ENCODE measurements at regions not wholly inside any gene's neighbourhood (a gene's known extent, or its start where the extent isn't known, plus 50 kb on each side); places are given as distances from the start of the nearest gene placed in this dataset.

DNA sequence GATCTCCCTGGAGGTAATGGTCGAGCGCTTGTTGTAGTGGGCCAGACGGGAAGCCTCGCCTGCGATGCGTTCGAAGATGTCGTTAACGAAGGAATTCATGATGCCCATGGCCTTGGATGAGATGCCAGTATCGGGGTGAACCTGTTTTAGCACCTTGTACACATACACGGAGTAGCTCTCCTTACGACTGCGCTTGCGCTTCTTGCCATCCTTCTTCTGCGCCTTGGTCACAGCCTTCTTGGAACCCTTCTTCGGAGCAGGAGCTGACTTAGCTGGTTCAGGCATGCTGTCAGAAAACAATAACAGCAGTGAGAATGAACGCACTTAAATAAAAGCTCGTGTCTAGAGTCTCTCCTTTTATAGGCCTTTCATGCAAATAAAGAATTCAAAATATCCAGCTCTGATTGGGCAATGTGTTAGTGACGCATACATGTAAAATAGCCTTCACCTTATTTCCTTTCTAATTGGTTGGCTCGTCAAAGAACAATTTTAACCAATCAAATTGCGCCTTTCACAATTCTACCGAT lies 129.2 kb downstream of the HFE start:
- DNase-seq: peak; percentile 99

DNA sequence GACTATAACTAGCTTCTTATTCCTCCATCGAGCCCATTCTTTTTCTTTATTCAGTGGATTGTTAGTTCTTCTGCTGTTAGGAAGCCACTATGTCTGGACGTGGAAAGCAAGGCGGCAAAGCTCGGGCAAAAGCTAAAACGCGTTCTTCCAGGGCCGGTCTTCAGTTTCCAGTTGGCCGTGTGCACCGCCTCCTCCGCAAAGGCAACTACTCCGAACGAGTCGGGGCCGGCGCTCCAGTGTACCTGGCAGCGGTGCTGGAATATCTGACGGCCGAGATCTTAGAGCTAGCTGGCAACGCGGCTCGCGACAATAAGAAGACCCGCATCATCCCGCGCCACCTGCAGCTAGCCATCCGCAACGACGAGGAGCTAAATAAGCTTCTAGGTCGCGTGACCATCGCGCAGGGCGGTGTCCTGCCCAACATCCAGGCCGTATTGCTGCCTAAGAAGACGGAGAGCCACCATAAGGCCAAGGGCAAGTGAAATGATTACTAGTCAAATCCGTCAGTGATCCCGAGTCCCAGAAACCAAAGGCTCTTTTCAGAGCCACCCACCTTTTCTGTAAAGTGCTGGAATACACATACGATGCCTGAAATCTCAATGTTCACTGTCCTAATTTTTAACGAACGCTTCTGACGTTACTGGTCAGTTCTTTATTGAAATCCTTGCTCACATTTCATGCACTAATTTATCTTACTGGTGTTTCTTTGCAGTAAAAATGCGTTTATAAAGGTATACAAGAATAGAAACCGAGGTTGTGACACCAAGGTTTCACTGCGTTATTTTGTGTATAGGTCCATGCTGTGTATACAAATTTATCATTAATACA lies 129.9 kb downstream of the HFE start:
- peak; percentile 89 for DNase-seq

DNA sequence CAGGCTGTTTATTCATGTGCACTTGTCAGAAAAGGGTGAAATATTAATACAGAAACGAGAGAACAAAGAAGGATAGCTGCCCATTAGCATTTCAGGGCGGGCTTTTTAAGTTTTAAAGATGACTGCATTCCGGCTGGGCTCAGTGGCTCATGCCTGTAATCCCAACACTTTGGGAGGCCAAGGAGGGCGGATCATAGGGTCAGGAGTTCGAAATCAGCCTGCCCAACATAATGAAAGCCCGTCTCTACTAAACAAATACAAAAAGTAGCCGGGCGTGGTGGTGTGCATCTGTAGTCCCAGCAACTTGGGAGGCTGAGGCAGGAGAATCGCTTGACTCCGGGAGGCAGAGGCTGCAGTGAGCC lies 130.5 kb downstream of the HFE start:
- peak; percentile 69 for DNase-seq

DNA sequence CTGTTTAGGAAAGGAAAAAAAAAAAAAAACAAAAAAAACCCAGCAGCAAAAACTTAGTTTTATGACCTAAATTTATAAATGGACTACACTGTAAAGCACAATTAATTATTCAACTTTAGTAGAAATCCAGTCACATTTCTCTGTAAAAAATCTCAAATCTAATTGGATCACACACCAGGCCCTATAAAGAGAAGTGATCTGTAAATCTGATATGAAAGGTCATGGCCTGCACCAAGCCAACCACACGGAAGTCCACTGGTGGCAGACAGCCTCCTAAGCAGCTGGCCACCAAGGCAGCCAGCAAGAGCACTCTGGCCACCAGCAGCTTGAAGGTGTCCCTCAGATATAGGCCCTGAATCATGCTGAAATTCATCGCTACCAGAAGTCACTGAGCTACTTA lies 131.6 kb downstream of the HFE start:
- no peak for DNase-seq

DNA sequence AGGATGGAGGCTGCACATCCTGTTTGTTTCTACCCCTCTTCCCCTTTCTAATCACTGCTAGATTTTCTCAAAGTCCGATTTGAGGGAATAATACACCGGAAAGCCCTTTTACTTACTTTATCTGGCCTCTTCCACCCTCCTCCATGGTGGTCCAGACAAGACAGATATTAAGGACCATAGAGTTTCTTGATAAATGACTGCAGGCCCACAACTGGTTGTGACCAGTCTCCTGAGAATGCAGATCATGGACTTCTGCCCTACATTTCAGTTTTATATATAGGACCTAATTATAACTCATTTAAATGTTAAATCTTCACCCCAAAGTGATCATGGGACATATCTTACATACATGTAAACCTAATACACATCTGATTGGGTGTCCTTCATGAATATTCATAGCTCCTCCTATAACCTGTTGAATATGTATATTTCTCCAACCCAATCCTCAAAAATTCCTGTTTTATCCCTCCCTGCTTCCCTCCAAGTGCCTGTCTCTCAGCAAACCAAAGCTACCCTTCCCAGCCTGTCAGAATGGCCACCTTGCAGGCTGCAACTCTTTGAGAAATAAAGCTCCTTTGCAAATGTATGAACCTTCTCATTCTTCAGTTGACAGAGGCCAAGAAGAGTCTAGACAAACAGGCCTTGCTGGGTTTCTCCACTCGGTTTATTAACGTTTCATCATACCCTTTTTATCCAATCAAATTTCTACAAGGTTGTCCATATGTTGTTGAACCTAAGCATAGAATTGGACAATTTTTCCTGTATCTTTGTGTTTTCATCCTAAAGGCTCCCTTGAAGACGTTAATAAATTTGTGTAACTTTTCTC lies 133.1 kb downstream of the HFE start:
- no peak for DNase-seq

DNA sequence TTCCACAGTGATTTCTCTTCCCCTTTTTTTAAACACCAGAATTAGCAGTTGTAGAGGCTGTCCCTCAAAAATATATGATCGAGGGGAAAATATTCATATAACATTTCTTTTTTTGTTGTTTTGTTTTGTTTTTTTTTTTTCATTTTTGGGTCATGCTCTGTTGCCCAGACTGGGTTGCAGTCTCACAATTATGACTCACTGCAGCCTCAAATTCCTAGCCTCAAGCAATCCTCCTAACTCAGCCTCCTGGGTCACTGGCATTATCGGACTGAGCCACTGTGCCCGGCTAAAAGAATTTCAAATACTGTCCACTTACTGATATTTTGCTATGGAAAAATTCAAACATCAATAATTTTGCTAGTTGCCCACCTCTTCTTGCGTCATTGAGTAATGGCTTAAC lies 134.0 kb downstream of the HFE start:
- no peak for DNase-seq

DNA sequence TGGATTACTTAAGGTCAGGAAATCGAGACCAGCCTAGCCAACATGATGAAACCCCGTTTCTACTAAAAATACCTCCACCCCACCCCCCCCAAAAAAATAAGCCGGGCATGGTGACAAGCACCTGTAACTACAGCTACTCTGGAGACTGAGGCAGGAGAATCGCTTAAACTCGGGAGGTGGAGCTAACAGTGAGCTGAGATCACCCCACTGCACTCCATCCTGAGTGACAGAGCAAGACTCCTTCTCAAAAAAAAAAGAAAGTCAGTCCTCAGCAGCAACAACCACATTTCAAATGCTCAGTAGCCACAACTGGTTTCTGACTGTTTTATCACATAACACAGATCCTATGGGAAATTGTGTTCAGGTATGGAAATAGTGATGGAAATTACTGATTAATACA lies 135.3 kb downstream of the HFE start:
- DNase-seq: no peak

DNA sequence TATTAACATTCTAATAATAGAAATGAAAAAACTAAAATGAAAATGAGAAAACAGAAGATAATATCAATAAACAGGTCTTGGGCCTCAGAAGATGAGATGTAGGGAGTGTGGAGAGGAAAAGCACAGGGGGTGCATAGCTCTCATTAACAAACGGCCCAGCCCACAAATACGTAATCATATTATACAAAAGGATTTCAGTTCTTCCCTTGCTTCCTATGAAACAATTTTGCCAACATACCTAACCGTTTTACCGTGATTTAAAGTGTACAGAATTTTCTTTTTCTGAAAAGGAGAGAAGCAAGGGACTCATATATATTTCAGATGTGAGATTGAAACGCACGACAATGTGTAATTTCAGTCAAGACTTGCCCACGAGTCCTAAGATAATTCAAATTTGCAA lies 136.0 kb downstream of the HFE start:
- DNase-seq: peak; percentile 53

DNA sequence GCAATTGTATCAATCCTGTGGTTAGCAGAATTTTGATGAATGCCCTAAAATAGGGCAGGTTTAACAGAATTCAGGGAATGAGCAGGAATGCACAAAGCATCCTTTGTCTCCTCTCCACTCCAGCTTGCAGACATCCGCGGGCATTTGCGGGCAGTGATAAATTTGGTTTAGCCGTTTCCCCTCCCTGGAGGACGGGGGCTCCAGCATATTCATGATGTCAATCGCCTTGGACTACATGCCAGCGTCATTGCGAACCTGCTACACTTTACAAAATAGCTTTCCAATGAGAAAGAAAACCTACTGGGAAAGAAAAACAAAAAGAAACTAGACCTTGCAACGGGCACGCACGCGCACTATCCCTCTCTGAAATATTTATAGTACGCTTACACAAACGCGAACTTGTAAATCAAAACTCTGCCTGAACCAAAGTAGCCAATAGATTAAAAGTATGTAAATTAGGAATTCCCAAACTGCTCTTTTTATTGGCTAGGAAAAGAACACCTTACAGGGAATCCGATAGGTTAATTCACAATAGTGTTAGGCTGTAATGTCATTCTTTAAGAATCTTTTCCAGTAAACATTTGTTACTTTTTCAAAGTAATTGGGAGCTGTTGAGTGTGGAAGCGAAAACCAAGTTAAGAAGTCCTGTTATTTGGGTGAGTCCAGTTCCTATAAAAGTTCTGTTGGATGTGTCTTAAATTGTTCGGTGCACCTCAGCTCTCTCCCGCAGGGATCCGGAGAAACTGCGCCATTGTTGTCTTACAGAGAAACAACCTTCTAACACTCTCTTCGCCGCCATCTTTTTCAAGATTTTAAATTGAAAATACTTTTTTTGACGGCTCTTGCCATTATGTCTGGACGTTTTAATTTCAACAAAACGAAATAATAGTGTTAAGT lies 136.7 kb downstream of the HFE start:
- peak; percentile 96 for DNase-seq

DNA sequence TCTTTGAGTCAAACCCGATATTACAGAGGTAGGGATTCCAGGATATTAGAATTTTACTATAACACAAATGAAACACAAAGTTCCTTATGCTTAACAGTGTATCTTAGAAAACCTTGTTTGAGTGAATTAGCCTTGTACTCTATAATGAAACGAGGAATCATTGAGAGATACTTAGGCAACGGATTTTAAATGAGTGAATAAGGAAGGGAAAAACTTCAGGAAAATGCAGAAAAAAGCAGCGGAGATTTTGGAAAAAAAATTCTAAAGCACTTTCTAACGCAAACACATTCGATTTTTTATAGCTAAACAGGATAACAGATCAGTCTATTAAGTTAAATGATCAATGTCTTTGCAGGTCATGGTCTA lies 137.3 kb downstream of the HFE start:
- DNase-seq: no peak

DNA sequence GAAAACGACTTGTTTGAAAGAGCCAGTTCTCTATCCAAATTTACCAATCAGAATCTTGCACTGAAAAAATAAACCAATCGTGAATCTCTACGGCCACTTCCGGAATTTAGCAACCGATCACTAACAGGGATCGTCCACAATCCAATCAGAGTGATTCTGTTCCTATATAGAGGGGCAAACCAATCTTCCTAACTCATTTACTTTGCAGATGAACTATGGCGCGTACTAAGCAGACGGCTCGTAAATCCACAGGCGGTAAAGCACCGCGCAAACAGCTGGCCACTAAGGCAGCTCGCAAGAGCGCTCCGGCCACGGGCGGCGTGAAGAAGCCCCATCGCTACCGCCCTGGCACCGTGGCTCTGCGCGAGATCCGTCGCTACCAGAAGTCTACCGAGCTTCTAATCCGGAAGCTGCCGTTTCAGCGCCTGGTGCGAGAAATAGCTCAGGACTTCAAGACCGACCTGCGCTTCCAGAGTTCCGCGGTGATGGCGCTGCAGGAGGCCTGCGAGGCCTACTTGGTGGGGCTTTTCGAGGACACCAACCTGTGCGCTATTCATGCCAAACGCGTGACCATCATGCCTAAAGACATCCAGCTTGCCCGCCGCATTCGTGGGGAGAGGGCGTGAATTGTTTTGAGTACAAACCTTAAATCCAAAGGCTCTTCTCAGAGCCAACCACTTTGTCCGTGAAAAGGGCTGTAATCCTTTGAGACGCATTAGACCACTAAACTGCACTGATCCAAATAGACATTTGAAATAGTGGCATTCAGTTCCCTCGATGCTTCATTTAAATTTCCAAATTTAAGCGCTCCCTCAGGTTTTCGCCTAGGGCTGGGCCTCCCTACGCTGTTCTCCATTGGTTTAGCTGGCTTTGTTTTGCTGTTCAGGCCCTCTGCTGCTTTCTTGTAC lies 138.0 kb downstream of the HFE start:
- peak; percentile 98 for DNase-seq

DNA sequence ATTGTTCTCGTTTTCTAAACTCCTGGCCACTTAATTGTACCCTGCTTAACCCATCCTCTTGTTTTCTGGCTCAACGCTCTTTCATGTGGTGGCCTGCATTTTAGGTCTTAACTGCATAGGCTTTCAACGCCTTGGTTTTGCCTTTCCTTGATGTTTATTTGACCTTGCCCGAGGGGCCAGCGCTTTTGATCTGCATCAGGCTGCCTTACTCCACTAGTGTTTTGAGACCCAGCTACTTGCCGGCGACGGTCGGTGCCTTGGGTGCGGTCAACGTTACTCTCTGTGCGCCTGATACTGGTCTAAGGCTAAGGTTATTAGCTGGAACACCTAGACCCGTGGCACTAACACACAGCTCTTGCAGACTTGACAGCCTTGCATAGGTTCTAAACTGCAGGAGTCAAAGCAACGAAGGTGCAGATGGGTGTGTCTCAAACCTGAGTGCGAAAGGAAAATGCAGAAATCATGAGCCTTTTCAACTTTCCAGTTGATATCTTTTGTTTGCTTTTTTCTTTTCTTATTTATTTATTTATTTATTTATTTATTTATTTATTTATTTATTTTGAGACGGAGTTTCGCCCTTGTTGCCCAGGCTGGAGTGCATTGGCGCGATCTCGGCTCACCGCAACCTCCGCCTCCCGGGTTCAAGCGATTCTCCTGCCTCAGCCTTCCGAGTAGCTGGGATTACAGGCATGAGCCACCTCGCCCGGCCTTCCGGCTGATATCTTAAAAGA lies 138.8 kb downstream of the HFE start:
- DNase-seq: peak; percentile 44

DNA sequence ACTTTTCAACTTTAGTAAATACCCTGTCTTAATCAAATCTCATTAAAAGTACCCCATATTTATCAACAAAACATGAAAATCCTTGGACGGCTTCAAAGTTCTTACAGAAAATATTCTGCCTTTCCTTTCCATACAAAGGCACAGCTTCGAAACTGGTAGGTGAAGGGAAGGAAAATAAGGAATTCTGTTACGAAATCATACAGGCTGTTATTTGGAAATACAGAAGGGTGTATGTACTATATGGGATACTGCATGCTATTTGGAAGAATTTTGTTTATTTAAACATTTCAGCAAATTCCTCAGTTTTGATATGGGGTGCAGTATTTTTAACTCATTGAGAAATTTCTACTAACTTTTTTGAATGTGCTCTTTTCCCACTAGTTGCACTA lies 138.4 kb upstream of the BTN3A2 start:
- no peak for DNase-seq

DNA sequence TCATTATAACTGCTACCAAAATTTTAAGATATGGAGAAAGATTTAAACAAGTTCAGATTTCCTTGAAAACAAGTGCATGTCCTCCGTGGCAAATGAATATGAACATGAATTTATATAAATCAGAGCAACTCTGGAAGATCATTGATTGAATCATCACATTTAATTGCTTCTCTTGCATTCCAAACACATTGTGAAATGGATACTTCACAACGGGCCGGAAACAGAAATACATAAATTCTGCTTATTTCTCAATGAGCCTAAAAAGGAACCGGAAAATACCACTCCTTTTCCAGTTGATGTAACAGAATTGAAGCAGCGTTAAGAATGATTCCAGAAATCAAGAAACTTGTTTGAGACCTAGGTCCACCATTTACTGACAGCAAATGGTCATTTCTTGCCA lies 134.6 kb upstream of the BTN3A2 start:
- DNase-seq: peak; percentile 47

DNA sequence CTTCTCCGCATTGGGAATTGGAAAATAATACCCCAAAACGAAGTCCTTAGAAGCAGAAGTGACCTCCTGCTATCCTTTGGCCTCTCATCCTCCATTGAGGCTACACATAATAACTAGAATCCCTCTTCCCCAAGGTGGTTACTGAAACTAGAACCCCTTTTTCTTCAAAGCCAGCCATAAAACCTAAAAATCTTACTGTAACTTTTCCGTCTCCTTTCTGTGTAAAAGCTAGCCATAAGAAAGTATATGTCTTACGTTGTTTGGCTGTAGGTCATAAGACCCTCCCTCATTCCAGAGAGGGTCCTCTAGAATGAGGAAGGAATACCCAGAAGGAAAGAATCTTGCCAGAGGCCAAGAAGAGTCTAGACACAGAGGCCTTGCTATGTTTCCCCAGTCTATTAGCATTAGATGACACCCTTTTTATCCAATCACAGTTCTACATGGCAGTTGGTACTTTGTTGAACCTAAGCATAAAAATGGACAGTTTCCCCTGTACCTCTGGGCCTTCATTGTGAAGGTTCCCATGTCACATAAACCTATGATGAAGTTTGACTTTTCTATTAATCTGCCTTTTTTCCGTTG lies 133.9 kb upstream of the BTN3A2 start:
- DNase-seq: no peak

DNA sequence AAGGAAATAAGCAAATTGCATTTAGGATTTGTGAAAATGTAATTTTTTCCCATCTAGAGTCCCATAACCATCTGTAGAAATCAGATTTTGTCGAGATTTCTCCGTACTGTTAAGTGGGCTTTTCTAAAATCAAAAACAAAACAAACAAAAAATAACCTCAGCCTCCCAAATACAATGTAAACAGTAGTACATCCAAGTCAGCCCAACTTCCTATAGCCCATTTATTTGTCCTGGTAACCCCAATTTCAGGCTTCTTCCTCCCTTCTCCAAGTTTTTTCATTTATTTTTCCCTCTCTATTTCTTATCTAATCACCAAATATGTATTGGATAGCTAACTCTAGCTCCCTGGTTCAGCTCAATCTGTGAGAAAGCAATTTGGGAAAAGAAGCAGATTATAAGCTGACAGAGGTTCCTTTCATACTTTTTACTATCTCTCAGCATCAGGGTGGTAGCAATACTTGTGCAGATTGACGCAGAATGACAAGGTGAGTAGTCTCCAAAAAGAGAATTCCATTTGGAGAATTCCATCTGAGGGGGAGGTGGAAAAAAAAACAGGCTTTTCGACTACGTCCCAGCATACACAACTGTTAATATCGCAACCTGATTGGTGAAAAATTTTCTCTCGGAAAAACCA lies 132.6 kb upstream of the BTN3A2 start:
- no peak for DNase-seq

DNA sequence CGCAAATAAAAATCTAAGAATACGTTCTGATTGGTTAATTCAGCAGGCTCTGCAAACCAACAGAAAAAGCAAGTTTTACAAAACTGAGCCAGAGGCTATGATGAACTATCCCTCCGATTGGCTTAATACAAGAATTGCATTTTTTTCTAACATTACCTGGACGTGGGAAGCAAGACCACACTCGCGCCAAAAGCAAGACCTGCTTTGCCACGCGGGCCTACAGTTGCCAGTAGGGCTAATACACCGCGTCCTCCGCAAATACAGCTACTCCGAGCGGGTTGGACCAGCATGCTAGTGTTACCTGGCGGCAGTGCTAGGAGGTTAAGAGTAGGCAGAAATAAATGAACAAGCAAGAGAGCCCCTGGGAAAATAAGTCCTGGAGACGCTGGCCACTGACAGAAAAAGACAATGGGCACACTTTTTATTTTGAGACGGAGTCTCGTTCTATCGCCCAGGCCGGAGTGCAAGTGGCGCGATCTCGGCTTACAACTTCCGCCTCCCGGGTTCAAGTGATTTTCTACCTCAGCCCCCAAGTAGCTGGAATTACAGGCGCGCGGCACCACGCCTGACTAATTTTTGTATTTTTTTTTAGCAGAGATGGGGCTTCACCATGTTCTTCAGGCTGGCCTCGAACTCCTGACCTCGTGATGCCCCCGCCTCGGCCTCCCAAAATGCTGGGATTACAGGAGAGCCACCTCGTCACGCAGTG lies 131.9 kb upstream of the BTN3A2 start:
- peak; percentile 88 for DNase-seq

DNA sequence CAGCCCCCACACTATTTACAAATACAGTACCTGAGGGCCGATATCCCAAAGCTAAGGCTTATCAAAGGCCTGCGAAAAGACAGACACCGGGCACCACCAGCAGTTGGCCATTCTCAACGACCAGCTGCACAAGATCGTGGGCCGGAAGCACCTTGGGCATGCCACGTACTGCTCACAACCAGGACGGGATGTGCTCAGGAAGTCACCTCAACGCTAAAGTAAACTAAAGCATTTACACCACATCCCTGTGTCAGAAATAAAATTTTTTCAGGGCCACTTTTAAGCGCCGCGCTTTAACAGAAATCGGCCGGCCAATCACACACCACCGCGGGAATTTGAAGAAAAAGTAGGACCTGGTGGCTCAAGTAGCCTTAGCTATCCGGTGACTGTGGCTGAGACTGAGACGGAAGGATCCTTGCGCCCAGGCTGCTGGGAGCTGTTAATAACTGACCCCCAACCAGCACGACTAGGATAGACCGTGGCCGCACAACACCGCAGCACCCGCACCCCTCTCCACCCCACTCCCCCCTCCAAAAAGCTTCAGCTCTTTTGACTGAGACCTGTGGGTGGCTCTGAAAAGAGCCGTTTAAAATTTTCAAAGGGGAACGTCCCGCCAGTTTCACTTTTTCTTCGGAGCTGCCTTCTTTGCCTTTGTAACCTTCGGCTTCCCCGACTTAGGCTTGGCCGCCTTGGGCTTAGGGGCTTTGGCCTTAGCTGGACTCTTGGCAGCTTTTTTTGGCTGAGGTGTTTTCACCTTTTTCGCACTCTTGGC lies 131.2 kb upstream of the BTN3A2 start:
- peak; percentile 85 for DNase-seq
